Activated naive CD8-positive, alpha-beta T cell treated with anti-CD3 and anti-CD28 coated beads for 36 hours (primary cell): ENCODE measurements at regions not wholly inside any gene's neighbourhood (a gene's known extent, or its start where the extent isn't known, plus 50 kb on each side); places are given as distances from the start of the nearest gene placed in this dataset.

Experiments
- DNase-seq: peaks from one replicate; pipeline ENCODE4 v3.0.0; 2021
- H3K27ac Mint-ChIP-seq: one replicate; pipeline ENCODE4 v1.8.0; 2022; ENCODE audit warnings: mild to moderate bottlenecking, moderate library complexity, mixed read lengths
- H3K27me3 Mint-ChIP-seq: one replicate; pipeline ENCODE4 v1.8.0; 2022; ENCODE audit warnings: mild to moderate bottlenecking, mixed read lengths
- H3K36me3 Mint-ChIP-seq: one replicate; pipeline ENCODE4 v1.8.0; 2021; ENCODE audit warnings: mild to moderate bottlenecking, mixed read lengths
- H3K4me1 Mint-ChIP-seq: one replicate; pipeline ENCODE4 v1.8.0; 2021; ENCODE audit warnings: mixed read lengths
- H3K4me3 Mint-ChIP-seq: one replicate; pipeline ENCODE4 v1.8.0; 2022; ENCODE audit warnings: mild to moderate bottlenecking, moderate library complexity, mixed read lengths
- H3K9me3 Mint-ChIP-seq: one replicate; pipeline ENCODE4 v1.8.0; 2022; ENCODE audit warnings: mixed read lengths

GRCh38 chr22:23001463-23001862, 68.9 kb upstream of the GNAZ start:
- peaks cover 2% of the 10 kb centered on the region for H3K36me3 Mint-ChIP-seq
- peaks cover 17% of the 10 kb centered on the region for H3K9me3 Mint-ChIP-seq
- peaks cover 81% of the 10 kb centered on the region for H3K27me3 Mint-ChIP-seq
- DNase-seq: no peak
- H3K27ac Mint-ChIP-seq: no peak overlapping the region
- no peaks in the 10 kb centered on the region for H3K4me1 Mint-ChIP-seq
- no peak overlapping the region for H3K4me3 Mint-ChIP-seq

- no peak overlapping the region for H3K4me3 Mint-ChIP-seq
- no peak for DNase-seq
- no peaks in the 10 kb centered on the region for H3K36me3 Mint-ChIP-seq
- peaks cover 78% of the 10 kb centered on the region for H3K27me3 Mint-ChIP-seq
- no peak overlapping the region for H3K27ac Mint-ChIP-seq
- H3K4me1 Mint-ChIP-seq: no peaks in the 10 kb centered on the region
- H3K9me3 Mint-ChIP-seq: peaks cover 5% of the 10 kb centered on the region
Observed at GRCh38 chr22:23002612-23003180, 67.6 kb upstream of the GNAZ start.

- H3K4me3 Mint-ChIP-seq: no peak overlapping the region
- H3K4me1 Mint-ChIP-seq: peaks cover 25% of the 10 kb centered on the region
- no peaks in the 10 kb centered on the region for H3K36me3 Mint-ChIP-seq
- H3K27me3 Mint-ChIP-seq: peaks cover 73% of the 10 kb centered on the region
- DNase-seq: no peak
- H3K9me3 Mint-ChIP-seq: no peaks in the 10 kb centered on the region
- no peak overlapping the region for H3K27ac Mint-ChIP-seq
Observed at GRCh38 chr22:23007823-23008222, 62.5 kb upstream of the GNAZ start.

GRCh38 chr22:23008896-23009295, 61.4 kb upstream of the GNAZ start:
- H3K27ac Mint-ChIP-seq: no peak overlapping the region
- peaks cover 27% of the 10 kb centered on the region for H3K4me1 Mint-ChIP-seq
- no peak overlapping the region for H3K4me3 Mint-ChIP-seq
- no peaks in the 10 kb centered on the region for H3K36me3 Mint-ChIP-seq
- peaks cover 70% of the 10 kb centered on the region for H3K27me3 Mint-ChIP-seq
- DNase-seq: no peak
- H3K9me3 Mint-ChIP-seq: no peaks in the 10 kb centered on the region
